Transverse colon (tissue), 4 donors: ENCODE measurements at regions not wholly inside any gene's neighbourhood (a gene's known extent, or its start where the extent isn't known, plus 50 kb on each side); places are given as distances from the start of the nearest gene placed in this dataset.

Source experiments
- DNase-seq: peaks from one replicate; pipeline ENCODE4 v3.0.0-alpha.2; 2019
- H3K27ac ChIP-seq, 4 donors: fragments of 200-600 bp; sonication (generic); 2 replicates each; pipeline ENCODE4 v1.5.1; 2016 to 2018; ENCODE audit warnings: inconsistent platforms in 4 of 4
- H3K27me3 ChIP-seq: fragments of 200-600 bp; sonication (generic); 2 replicates; pipeline ENCODE4 v1.5.1; 2017; ENCODE audit warnings: inconsistent platforms
- H3K36me3 ChIP-seq, 4 donors: fragments of 200-600 bp; sonication (generic); 2 replicates each; pipeline ENCODE4 v1.5.1; 2017 to 2019; ENCODE audit warnings: inconsistent platforms in 4 of 4
- H3K4me1 ChIP-seq, 4 donors: fragments of 200-600 bp; sonication (generic); 2 replicates each; pipeline ENCODE4 v1.5.1; 2017 to 2020; ENCODE audit warnings: inconsistent platforms in 4 of 4
- H3K4me3 ChIP-seq, 4 donors: fragments of 200-600 bp; sonication (generic); 1 replicate in 1 of 4; 2 replicates in 3 of 4; pipeline versions ENCODE4 v1.5.1 to v1.6.1; 2017 to 2019; ENCODE audit warnings: inconsistent platforms in 4 of 4
- H3K9me3 ChIP-seq, 2 donors: fragments of 200-600 bp; sonication (generic); 2 replicates each; pipeline ENCODE4 v1.5.1; 2017 to 2019; ENCODE audit warnings: inconsistent platforms in 2 of 2
- CTCF ChIP-seq, 5 experiments: fragments of 200-600 bp in 3 of 5; fragments of 450-650 bp in 2 of 5; sonication (generic) in 3 of 5; IDR thresholded peaks; 1 replicate in 2 of 5; 2 replicates in 3 of 5; pipeline ENCODE4 v1.5.1; 2016 to 2017; ENCODE audit warnings: antibody characterized with exemption in 5 of 5, inconsistent platforms in 3 of 5, mild to moderate bottlenecking in 2 of 5, moderate library complexity in 1 of 5
- EP300 ChIP-seq: sonication (generic); formaldehyde crosslinking; IDR thresholded peaks from one replicate; pipeline ENCODE4 v1.6.1; 2017; ENCODE audit warnings: antibody characterized with exemption, low read depth
- POLR2A ChIP-seq: fragments of 450-650 bp; IDR thresholded peaks from one replicate; pipeline ENCODE4 v1.6.1; 2016; ENCODE audit warnings: antibody characterized with exemption, mild to moderate bottlenecking, moderate library complexity
- POLR2AphosphoS5 ChIP-seq, 3 donors: sonication (generic); formaldehyde crosslinking; IDR thresholded peaks; one replicate each; pipeline ENCODE4 v1.6.1; 2016; ENCODE audit warnings: antibody characterized with exemption in 3 of 3
- whole genome bisulfite sequencing, 2 donors: methylation state at CpG; one replicate each; pipeline ENCODE4 v1.1.5; 2018; ENCODE audit warnings: low coverage in 1 of 2; 5-methylcytosine and 5-hydroxymethylcytosine counted together
- in situ Hi-C, 4 donors: fragments of 200-750 bp; cut with MboI; loops; one replicate each; pipeline versions ENCODE4 v1.15.0 to v1.15.1; 2017; ENCODE audit warnings: low sequenced_read_pairs in 3 of 4, low pct_ligation_motif_present in 1 of 4, low pct_unique_long_range_greater_than_20kb in 1 of 4
- intact Hi-C: fragments of 100-400 bp; cut with DNase I; formaldehyde crosslinking; loops from one replicate; pipeline ENCODE4 v1.15.1; 2023; ENCODE audit warnings: low total_unique reads

- intact Hi-C loops, result no loop called here
- in situ Hi-C loops, result no loop called here
These were observed 223.8 kb upstream of the ZCCHC13 start for GRCh38 chrX:74080165-74080564.

GRCh38 chrX:74065831-74066390, 213.4 kb upstream of the XIST start:
- intact Hi-C loops, result no loop called here
- in situ Hi-C loops, result no loop called here
- Histone ChIP-seq H3K4me3 (no peak overlapping the region), H3K27me3 (no peaks in the 10 kb centered on the region), H3K36me3 (no peaks in the 10 kb centered on the region), H3K9me3 (no peaks in the 10 kb centered on the region), H3K27ac (no peak overlapping the region), H3K4me1 (no peaks in the 10 kb centered on the region)
- TF ChIP-seq POLR2A (no peak), POLR2AphosphoS5 (IDR thresholded peaks at IDR 0.05) (no peak), EP300 (no peak), CTCF (IDR thresholded peaks at IDR 0.05) (no peak)
- no peak for DNase-seq
- 93% methylated on average over 20 of the region's 27 CpGs; no CpG with 5 or more reads in 1 of the 2 donors for WGBS, 2 donors

More at GRCh38 chrX:74080165-74080564, 223.8 kb upstream of the ZCCHC13 start:
- Histone ChIP-seq H3K4me1 (no peaks in the 10 kb centered on the region), H3K4me3 (no peak overlapping the region), H3K27ac (no peak overlapping the region), H3K36me3 (no peaks in the 10 kb centered on the region), H3K9me3 (no peaks in the 10 kb centered on the region), H3K27me3 (no peaks in the 10 kb centered on the region)
- TF ChIP-seq POLR2AphosphoS5 (IDR thresholded peaks at IDR 0.05) (no peak), EP300 (no peak), CTCF (IDR thresholded peaks at IDR 0.05) (no peak), POLR2A (no peak)
- no peak for DNase-seq

DNA sequence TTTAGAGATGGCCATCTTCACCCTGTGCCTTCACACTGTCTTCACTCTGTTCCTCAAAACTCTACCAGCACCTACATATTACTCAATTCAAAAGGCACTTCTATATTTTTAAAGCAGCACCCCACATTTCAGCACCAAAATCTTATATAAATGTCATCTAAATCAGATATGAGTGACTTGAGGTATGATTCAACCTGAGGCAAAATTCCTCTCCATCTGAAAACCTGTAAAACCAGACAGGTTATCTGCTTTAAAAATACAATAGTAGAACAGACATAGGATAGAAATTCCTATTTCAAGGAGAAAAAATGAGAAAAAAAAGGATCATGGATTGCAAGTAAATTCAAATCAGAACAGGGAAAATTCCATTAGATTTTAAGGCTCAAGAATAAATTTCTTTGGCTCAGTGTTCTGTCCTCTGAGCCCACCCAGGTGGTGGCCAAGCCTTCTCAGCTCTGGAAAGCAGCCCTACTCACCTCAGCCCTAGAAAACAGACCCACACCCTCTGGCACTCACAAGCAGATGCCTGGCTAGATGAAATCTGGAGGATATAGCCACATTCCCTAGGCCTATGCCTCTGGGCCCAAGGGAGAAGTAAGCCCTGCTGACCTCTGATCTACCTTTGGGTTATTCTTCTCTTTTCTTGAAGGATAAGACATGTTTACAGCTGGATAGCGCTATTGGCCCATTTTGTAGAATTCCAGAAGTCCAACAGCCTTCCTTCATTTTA, 211.1 kb upstream of the XIST start:
- TF ChIP-seq EP300 (no peak), CTCF (IDR thresholded peaks at IDR 0.05) (no peak), POLR2AphosphoS5 (IDR thresholded peaks at IDR 0.05) (no peak)
- 91 to 100% methylated on average over 1 of the region's 1 CpG for WGBS, 2 donors
- H3K27ac ChIP-seq, result no peak overlapping the region
- no peak for DNase-seq
- intact Hi-C loops, result no loop called here
- in situ Hi-C loops, result no loop called here
- no peak overlapping the region for H3K4me3 ChIP-seq
- H3K9me3 ChIP-seq, result no peaks in the 10 kb centered on the region
- H3K4me1 ChIP-seq, result no peaks in the 10 kb centered on the region
- no peaks in the 10 kb centered on the region for H3K27me3 ChIP-seq
- no peaks in the 10 kb centered on the region for H3K36me3 ChIP-seq

DNA sequence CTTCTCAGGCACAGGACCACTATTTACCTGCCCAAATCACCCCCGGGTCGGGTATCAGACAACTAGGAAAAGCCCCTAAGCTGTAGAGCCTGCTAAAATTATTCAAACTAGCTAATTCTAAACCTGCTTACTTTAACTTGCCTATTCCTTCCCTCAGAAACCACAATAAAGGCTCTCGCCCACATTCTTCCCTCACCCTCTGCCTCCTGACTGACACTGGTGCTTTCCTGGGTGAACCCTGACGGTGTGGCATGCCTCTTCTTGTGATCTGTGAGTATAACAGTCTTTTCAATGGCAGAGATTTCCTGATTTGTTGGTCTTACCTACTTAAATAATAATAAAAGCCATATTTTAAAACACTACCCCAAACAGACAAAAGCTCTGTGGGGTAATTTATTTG, 209.4 kb upstream of the XIST start:
- H3K4me1 ChIP-seq, result no peaks in the 10 kb centered on the region
- no peaks in the 10 kb centered on the region for H3K27me3 ChIP-seq
- H3K4me3 ChIP-seq, result no peak overlapping the region
- TF ChIP-seq CTCF (IDR thresholded peaks at IDR 0.05) (no peak), EP300 (no peak), POLR2A (no peak), POLR2AphosphoS5 (IDR thresholded peaks at IDR 0.05) (no peak)
- no peak for DNase-seq
- H3K27ac ChIP-seq, result no peak overlapping the region
- no peaks in the 10 kb centered on the region for H3K36me3 ChIP-seq
- in situ Hi-C loops (no loop called here), intact Hi-C loops (no loop called here)
- 65 to 95% methylated on average over 3 to 4 of the region's 4 CpGs for WGBS, 2 donors
- H3K9me3 ChIP-seq, result no peaks in the 10 kb centered on the region
